Endodermal cell (in vitro differentiated cells): ENCODE measurements at regions not wholly inside any gene's neighbourhood (a gene's known extent, or its start where the extent isn't known, plus 50 kb on each side); places are given as distances from the start of the nearest gene placed in this dataset.
A peak's percentile ranks its signal among the peaks of the same experiment; 100 is the strongest.

Experiments used
- DNase-seq: peaks from one replicate; pipeline ENCODE4 v3.0.0-alpha.2; 2017
- H3K27ac ChIP-seq: 2 replicates; pipeline ENCODE4 v1.5.1; 2013; ENCODE audit warnings: mild to moderate bottlenecking, low read depth, low read length, moderate library complexity
- H3K27me3 ChIP-seq: 2 replicates; pipeline ENCODE4 v1.6.1; 2013; ENCODE audit warnings: mild to moderate bottlenecking, low read length, moderate library complexity; ENCODE audit not compliant: insufficient read depth, control insufficient read depth, poor library complexity, severe bottlenecking
- H3K36me3 ChIP-seq: 2 replicates; pipeline ENCODE4 v1.7.0; 2013; ENCODE audit warnings: mild to moderate bottlenecking, low read length, moderate library complexity; ENCODE audit not compliant: control insufficient read depth, insufficient read depth
- H3K4me1 ChIP-seq: one replicate; pipeline ENCODE4 v1.7.0; 2013; ENCODE audit warnings: low read length; ENCODE audit not compliant: control insufficient read depth, insufficient read depth
- H3K4me3 ChIP-seq: 2 replicates; pipeline ENCODE4 v1.5.1; 2013; ENCODE audit warnings: mild to moderate bottlenecking, low read length, moderate library complexity
- H3K9ac ChIP-seq: 2 replicates; pipeline ENCODE4 v1.6.1; 2013; ENCODE audit warnings: mild to moderate bottlenecking, low read length, moderate library complexity; ENCODE audit not compliant: poor library complexity, severe bottlenecking; ENCODE audit errors: extremely low read depth
- H3K9me3 ChIP-seq: 2 replicates; pipeline ENCODE4 v1.6.1; 2013; ENCODE audit warnings: mild to moderate bottlenecking, low read length, moderate library complexity; ENCODE audit not compliant: control insufficient read depth
- H3K27ac Mint-ChIP-seq: 2 replicates; pipeline ENCODE4 v1.8.0; 2020; ENCODE audit warnings: mixed read lengths
- H3K27me3 Mint-ChIP-seq: 2 replicates; pipeline ENCODE4 v1.8.0; 2021; ENCODE audit warnings: mild to moderate bottlenecking, mixed read lengths; ENCODE audit not compliant: insufficient read depth
- H3K36me3 Mint-ChIP-seq: 2 replicates; pipeline ENCODE4 v1.8.0; 2020; ENCODE audit warnings: low read depth, mixed read lengths
- H3K4me1 Mint-ChIP-seq: 2 replicates; pipeline ENCODE4 v1.8.0; 2020; ENCODE audit warnings: mixed read lengths
- H3K4me3 Mint-ChIP-seq: 2 replicates; pipeline ENCODE4 v1.8.0; 2020; ENCODE audit warnings: mild to moderate bottlenecking, moderate library complexity, mixed read lengths
- H3K9me3 Mint-ChIP-seq: 2 replicates; pipeline ENCODE4 v1.8.0; 2020; ENCODE audit warnings: mild to moderate bottlenecking, mixed read lengths
- WGBS, 2 experiments: methylation state at CpG; one replicate each; pipeline versions ENCODE4 v1.1.5 to v1.1.7; 2013; ENCODE audit warnings: missing lambda C conversion rate in 2 of 2, mixed read lengths in 1 of 2; ENCODE audit not compliant: insufficient coverage in 1 of 2, insufficient read length in 1 of 2; 5-methylcytosine and 5-hydroxymethylcytosine counted together
- TF ChIP-seq, protein P1 (sequence below): fragments of 200-600 bp; sonication (generic); conservative IDR thresholded peaks from 2 replicates; pipeline ENCODE4 v1.5.0; 2021; ENCODE audit warnings: antibody characterized with exemption, mild to moderate bottlenecking

DNA sequence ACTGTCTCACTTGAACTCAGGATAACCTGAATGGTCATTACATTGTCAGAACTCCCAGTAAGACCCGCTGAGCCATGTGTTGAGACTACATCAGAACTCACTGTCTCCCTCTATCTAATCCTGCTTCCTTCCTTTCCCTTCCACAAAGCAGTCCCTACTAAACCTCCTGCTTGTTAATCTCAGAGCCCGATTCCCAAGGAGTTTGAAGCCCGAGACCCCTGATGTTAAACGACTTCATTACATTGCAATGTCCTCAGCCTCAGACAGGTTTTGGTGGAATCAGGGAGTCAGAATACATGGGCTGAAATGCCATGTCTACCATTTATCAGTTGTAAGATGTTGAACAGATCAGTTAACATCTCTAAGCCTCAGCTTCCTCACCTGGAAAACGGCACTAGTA, 682.4 kb downstream of the ADGRL2 start:
- DNase-seq: peak; percentile 55
- H3K36me3 Mint-ChIP-seq: no peaks in the 10 kb centered on the region
- Histone ChIP-seq H3K4me1 (peaks cover 10% of the 10 kb centered on the region), H3K9me3 (no peaks in the 10 kb centered on the region), H3K27me3 (no peaks in the 10 kb centered on the region), H3K4me3 (no peak overlapping the region), H3K9ac (no peak overlapping the region), H3K27ac (no peak overlapping the region), H3K36me3 (no peaks in the 10 kb centered on the region)
- WGBS, 2 experiments: 81 to 95% methylated on average over 5 of the region's 5 CpGs
- H3K27ac Mint-ChIP-seq: no peak overlapping the region
- no peaks in the 10 kb centered on the region for H3K9me3 Mint-ChIP-seq
- H3K27me3 Mint-ChIP-seq: no peaks in the 10 kb centered on the region
- TF ChIP-seq, protein P1, sequence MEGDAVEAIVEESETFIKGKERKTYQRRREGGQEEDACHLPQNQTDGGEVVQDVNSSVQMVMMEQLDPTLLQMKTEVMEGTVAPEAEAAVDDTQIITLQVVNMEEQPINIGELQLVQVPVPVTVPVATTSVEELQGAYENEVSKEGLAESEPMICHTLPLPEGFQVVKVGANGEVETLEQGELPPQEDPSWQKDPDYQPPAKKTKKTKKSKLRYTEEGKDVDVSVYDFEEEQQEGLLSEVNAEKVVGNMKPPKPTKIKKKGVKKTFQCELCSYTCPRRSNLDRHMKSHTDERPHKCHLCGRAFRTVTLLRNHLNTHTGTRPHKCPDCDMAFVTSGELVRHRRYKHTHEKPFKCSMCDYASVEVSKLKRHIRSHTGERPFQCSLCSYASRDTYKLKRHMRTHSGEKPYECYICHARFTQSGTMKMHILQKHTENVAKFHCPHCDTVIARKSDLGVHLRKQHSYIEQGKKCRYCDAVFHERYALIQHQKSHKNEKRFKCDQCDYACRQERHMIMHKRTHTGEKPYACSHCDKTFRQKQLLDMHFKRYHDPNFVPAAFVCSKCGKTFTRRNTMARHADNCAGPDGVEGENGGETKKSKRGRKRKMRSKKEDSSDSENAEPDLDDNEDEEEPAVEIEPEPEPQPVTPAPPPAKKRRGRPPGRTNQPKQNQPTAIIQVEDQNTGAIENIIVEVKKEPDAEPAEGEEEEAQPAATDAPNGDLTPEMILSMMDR: peak; percentile 23
- peaks cover 17% of the 10 kb centered on the region for H3K4me1 Mint-ChIP-seq
- no peak overlapping the region for H3K4me3 Mint-ChIP-seq

DNA sequence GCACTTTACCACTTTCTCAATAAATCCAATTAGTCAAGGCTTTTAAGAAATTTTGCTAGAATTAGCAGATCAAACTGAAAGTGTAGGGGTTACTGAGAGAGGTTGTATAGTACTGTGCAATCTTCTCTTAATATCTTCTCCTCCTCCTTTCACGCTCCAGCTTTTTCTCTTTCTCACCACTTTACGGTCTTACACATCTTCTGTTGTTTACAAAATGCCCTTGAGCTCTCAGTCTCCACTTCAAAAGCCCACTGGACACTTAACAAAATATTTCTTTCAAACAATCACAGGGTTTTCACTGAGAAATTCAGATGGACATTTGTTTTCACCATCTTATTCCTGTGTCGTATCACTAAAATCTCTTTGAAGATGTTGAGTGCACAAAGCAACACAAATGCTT, 678.2 kb downstream of the ADGRL2 start:
- WGBS, 2 experiments: 88 to 93% methylated on average over 3 of the region's 3 CpGs

DNA sequence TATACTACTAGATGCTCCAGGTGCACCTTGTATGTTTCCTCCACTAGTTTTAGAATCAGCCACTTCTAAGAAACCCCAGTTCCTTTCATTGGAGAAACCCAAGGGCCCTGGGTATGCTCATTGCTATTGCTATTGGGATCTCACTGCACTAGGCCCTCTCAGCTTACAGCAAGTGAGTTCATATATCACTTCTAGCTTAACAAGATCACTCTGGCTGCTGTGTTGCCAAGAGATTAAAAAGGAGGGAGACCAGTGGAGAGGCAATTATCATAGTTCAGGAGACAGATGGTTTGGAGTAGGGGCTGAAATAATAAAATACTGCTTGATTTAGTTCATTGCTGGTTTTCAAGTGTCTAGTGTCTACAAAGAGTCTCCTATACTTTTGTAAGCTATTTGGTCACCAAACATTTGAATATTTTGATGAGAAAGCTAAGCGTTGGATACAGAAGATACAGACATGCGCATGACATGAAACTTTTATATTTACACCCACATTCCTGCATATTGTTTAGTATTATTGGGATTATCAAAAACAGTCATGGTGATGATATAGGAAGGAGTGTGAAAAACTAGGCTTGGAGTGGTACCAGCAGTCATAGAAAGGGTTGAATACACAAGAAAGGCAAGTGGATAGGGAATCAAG, 671.9 kb downstream of the ADGRL2 start:
- Histone ChIP-seq H3K36me3 (no peaks in the 10 kb centered on the region), H3K27ac (no peak overlapping the region), H3K4me1 (no peaks in the 10 kb centered on the region), H3K9me3 (peaks cover 12% of the 10 kb centered on the region), H3K9ac (no peak overlapping the region), H3K27me3 (no peaks in the 10 kb centered on the region), H3K4me3 (no peak overlapping the region)
- TF ChIP-seq, protein P1: no peak
- H3K27me3 Mint-ChIP-seq: peaks cover 16% of the 10 kb centered on the region
- no CpG with 5 or more reads among the region's 2 CpGs for WGBS, 2 experiments
- no peak overlapping the region for H3K4me3 Mint-ChIP-seq
- no peak for DNase-seq
- H3K36me3 Mint-ChIP-seq: no peaks in the 10 kb centered on the region
- no peaks in the 10 kb centered on the region for H3K4me1 Mint-ChIP-seq
- peaks cover 8% of the 10 kb centered on the region for H3K9me3 Mint-ChIP-seq
- H3K27ac Mint-ChIP-seq: no peak overlapping the region

More for the DNA sequence above, 678.2 kb downstream of the ADGRL2 start:
- H3K27ac Mint-ChIP-seq: no peak overlapping the region
- H3K4me3 Mint-ChIP-seq: no peak overlapping the region
- Histone ChIP-seq H3K9ac (no peak overlapping the region), H3K4me1 (no peaks in the 10 kb centered on the region), H3K9me3 (peaks cover 12% of the 10 kb centered on the region), H3K4me3 (no peak overlapping the region), H3K27ac (no peak overlapping the region), H3K27me3 (no peaks in the 10 kb centered on the region), H3K36me3 (no peaks in the 10 kb centered on the region)
- TF ChIP-seq, protein P1: no peak
- no peaks in the 10 kb centered on the region for H3K36me3 Mint-ChIP-seq
- no peaks in the 10 kb centered on the region for H3K4me1 Mint-ChIP-seq
- no peak for DNase-seq
- no peaks in the 10 kb centered on the region for H3K27me3 Mint-ChIP-seq
- H3K9me3 Mint-ChIP-seq: peaks cover 8% of the 10 kb centered on the region
